Activated T-cell treated with anti-CD3 and anti-CD28 coated beads for 4 hours (primary cell): ENCODE measurements at regions not wholly inside any gene's neighbourhood (a gene's known extent, or its start where the extent isn't known, plus 50 kb on each side); places are given as distances from the start of the nearest gene placed in this dataset.
"Not testable (repeated sequence)": the region's sequence is repeated elsewhere in the genome, so short reads cannot be mapped to it uniquely, and the experiment has no call there.

Experiments
- DNase-seq: peaks from one replicate; pipeline ENCODE4 v3.0.0-alpha.2; 2020

DNA sequence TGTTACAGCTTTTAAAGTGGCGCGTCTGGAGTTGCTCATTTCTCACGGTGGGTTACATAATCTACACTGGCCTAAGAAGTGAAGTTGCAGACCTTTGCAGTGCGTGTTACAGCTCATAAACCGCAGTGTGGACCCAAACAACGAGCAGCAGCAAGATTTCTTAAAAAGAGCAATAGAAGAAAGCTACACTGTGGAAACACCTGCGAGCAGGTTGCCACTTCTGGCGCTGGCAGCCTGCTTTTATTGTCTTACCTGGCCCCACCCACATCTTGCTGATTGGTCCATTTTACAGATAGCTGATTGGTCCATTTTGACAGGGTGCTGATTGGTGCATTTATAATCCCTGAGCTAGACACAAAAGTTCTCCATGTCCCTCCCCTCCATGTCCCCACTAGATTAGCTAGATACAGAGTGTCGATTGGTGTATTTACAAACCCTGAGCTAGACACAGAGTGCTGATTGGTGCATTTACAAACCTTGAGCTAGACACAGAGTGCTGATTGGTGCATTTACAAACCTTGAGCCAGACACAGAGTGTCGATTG is 462.9 kb upstream of the JARID2 start:
- DNase-seq, result not testable (repeated sequence)

DNA sequence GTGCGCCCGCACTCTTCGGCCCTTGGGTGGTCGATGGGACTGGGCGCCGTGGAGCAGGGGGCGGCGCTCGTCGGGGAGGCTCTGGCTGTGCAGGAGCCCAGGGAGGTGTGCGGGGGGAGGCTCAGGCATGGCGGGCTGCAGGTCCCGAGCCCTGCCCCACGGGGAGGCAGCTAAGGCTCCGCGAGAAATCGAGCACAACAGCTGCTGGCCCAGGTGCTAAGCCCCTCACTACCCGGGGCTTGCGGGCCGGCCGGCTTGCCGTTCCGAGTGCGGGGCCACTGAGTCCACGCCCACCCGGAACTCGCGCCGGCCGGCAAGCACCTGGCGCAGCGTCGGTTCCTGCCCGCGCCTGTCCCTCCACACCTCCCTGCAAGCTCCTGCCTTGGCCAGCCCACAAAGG is 462.3 kb upstream of the JARID2 start:
- no peak for DNase-seq

DNA sequence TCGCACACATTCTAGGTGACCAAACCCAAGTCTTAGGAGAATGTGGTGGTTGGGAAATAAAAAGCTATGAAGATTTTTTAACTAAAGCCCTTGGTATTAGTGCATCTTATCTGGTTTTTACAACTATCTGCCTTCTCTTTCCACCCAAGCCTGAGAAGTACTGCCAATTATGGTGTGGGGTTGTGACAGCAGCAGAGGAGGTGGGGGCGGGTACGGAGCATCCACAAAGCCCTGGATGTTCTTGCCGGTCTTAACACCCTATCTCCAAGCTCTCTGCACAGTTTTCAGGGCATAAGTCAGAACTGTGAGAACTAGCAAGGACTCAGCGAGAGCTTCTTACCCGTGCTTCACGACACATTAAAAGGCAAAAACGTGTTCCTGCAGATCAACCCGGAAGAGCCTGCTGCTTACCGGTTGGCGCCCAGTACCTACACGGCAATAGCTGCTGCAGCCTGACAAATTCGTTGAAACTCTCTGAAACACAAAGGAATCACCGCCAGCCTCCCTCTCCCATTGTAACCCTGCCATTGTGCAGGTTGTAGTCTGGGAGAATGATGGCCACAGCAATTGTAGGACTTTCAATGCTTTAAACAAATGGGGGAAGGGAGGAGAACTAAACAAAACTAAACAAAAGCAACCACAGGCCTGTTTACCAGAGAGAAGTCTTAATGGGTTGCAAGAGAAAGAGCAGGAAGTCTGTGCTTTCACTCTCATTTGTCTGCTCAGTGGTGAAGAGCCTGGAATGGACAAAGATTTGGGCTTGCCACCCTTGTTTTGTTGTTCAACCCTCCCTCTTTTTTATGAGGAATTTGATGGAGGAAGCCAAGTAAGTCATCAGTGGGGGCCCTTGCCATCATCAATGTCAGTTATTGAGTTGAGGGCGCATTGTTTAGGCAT is 461.0 kb upstream of the JARID2 start:
- DNase-seq, result no peak

DNA sequence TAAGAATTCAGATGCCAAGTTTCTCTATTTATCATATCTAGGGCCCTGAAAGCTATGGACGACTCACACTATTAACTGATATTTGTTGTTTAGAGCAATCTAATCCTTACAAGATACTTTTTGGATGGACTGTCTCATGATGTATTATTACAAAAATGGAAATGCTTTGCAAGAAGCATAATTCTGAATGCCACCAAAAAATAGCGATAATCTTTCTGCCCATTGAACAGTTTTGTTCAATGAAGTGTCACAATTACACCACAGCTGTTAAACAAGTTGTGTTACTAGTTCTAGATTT is 460.4 kb upstream of the JARID2 start:
- DNase-seq, result no peak

DNA sequence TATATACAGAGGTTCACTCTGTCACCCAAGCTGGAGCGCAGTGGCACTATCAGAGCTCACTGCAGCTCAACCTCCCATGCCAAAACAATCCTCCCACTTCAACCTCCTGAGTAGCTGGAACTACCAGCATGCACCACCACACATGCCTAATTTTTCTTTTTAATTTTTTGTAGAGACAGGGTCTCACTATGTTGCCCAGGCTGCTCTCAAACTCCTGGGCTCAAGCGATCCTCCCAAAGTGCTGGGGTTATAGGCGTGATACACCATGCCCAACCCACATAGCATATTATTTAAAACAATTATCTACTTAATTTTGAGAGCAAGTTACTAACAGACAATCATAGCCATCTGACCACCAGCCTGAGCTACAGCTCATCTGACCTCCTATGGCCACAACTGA is 459.9 kb upstream of the JARID2 start:
- DNase-seq, result no peak

DNA sequence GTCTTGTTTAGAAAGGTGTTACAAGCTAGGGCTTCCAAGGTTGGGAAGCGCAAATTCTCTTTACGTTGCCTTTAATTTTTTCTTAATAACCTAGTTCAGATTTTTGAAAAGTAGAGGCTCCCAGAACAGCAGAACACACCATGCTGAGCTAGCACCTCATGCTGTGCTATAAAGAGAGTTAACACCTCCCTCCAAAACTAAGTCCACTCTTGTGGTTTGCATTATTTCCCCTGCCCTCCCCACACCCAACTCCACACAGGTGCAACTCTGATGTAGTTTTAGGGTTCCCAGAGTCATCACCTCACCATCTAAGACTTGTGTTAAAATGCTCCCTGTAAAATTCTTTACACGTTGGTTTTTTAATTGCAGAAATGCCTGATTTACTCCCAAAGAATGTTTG is 459.4 kb upstream of the JARID2 start:
- no peak for DNase-seq

DNA sequence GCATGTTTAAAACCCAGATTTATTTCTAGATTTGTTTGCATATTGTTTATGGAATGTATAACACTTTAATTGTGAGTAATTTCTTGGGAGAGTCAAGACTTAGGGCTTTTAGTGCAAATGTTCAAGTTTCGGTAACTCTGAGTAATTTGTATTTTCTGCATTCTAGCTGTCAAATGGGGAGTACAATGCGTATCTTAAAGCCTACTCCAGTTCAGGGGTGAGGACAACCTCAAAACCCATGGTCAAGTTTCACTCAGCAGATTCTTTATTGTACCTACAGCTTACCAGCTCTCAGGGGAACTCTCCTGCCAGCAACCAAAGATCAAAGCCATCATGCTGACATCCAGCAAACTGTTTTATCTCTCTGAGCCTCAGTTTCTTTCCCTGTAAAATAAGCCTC is 458.6 kb upstream of the JARID2 start:
- DNase-seq, result no peak

DNA sequence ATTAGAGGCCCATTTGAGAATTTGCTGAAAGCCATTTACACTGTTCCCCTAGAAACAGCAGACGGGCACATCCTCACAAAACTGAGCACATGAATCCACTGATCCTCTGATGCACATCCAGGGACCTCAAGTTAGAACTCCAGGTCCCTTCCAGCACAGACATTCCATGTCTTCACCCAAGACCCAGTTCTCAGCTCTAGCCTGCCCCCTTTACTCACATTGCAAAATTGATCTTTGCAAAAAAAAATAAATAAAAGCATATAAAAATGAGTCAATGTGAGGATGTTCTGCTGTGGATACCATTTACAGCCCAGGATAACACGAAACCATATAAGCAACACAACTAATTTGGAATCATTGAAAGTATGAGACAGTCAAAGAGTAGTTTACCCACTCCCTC is 458.2 kb upstream of the JARID2 start:
- no peak for DNase-seq

DNA sequence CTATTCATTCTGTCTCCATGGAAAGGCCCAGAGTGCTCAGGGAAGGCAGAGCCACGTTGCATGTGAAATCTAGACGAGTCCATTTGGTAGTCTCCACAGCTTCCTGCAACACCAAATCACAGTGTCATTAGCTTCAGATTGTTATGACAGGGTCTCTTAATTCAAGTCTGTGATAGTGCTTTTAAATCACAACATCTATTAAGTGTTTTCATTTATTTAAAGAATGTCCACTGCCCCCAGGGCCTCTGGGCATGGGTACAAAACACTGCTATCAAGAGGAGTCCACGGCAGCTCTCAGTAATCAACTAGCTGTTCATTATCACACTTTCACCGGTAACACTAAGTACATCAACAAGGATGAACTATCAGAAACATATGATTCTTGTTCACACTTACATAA is 455.9 kb upstream of the JARID2 start:
- DNase-seq, result no peak

DNA sequence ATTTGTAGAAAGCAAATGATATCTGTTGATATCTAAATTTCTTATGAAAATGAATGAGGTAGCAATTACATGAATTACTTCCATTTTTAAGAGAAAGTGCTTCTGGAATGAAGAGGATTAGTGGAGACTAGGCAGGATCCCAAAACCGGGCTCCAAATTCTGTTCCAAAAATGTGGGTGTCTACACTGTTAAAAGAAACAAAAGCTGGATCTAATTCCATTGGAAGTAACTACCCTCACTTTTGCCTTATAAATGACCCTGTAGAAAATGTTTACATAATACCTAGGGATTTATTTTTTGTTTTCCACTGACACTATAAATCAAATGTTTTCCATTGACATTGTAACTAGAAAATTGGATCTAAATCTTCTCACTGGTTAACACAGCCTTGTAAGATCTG is 454.9 kb upstream of the JARID2 start:
- no peak for DNase-seq

DNA sequence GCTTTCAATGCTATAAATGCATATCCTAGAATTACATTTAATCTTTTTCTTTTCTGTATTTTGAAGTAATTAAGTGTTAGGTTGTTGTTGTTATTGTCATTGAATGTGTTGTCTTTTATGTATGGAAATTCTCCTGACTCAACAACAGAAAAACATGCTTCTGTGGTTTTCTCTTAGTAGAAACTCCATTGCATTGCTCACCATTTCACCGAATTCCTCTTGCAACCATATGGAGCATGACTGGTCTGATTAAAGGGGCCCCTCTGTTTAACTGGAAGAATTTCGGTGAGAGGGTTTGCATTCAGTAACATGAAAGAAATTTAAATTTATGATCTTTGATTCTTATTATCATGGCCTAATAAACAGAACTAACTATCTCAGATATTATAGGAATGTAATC is 454.3 kb upstream of the JARID2 start:
- no peak for DNase-seq

DNA sequence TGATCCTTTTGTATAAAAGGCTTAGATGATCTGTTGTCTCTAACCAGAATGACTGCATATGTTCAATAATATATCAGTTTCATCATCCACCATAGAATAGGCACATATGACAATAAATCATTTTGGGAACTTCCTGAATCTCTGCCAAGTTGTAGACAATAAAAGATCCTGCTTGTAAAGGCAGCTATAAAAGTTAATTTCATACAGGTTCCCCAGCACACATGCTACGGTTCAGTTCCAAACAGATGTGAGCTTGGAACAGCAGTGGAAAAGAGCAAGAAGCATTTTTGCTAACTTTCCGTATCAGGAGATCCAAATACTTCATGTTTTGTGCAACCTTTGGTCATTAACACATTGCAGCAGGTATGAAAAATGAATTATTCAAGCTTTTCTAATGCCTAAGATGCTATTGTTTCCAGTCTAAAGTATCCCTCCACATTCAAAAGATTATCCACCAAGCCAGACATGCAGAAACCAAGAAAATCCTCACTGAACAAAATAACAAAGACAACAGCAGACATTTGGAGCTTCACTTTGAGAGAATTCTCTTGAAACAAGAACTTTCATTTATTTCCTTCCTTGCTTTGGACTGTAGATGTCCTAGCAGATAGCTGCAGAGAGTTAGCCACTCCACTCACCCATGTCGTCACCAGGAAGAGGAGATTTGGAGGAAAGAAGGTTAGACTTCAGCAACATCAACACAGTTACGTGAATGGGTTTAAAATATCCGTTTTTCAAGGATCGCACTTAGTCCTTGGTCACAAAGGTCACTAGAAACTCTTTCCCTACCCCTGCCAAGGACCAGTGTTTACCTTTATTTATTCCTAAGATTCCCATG is 453.5 kb upstream of the JARID2 start:
- DNase-seq, result no peak

DNA sequence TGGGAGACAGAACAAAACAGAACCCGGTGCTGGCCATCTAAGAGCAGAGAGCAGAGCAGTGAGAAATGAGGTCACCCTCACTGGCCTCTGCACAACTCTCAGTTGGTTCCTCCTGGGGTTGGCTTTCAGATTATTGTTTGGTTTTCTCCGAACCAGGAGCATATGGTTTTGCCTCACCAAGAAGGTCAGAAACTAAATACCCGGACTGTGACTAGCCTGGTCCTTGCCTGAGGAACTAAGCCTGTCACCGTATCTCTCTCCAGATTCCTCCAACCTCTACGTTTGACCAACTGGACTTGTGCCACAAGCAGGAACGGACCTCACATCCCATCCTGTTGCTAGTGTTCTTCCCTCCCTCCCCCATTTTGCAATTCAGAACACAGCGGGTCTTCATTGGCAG is 450.4 kb upstream of the JARID2 start:
- DNase-seq, result no peak

DNA sequence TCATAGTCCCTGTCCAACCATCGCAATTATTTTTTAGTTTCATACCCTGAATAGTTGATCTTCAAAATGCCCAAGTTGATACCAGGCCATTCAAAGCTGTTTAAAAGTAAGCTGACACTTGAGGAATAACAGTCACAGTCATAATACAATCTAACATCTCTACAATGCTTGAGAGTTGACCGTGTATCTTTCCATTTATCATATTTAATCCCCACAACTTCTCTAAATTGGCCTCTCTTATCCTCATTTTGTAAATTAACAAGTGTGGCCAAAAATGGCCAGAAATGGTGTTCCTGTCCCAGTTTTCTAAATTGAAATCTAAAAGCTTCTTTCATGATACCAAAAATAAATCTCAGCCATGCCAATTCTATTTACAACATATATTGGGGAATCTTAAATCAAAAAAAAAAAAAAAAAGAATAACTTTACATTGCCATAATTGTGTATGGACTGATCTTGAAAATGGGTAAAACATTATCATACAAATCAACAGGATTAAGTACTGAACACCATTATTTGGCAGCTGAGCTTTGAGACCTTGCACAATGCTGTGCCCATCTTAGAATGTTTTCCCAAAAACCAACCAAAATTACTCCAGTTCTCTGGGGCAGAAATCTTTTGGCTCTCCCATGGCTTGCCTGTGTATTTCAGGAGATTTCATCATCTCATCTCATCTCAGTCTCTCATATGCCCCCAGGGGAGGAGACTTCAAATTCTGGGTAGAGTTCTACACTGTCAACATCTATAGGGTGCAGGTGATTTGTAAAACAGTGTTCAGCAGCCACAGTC is 448.7 kb upstream of the JARID2 start:
- DNase-seq, result no peak

DNA sequence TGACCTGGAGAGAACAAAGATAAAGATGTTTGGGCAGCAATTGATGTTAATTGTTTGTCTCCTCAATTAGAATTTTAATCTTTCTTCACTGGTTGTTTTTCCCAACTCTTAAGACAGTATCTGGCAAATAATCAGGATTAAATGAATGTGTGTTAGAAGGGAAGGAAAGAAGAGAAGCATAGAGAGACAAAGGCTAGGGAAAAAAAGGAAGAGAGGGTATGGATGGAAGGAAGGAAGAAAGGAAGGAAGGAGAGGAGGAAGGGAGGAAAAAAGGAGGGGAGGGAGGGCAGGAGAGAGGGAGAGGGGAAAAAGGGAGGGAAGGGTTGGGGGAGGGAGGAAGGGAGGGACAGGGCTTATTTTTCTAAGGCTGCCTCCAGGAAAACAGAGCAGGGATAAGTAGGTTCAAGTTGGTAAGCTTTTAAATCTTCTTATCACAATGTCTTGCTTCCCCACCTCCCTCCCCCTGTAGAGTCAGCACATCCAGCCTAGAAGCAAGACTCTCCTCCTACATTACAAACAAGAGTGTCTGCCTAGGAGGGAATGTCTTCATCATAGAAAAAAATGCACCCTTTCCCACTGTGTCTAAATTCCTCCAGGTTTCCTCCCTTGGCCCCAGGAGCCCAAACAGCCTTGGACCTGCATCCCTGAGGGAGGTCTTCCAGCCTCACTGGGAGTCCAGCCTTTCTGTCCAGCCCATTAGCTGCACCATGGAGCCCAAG is 447.8 kb upstream of the JARID2 start:
- DNase-seq, result no peak

DNA sequence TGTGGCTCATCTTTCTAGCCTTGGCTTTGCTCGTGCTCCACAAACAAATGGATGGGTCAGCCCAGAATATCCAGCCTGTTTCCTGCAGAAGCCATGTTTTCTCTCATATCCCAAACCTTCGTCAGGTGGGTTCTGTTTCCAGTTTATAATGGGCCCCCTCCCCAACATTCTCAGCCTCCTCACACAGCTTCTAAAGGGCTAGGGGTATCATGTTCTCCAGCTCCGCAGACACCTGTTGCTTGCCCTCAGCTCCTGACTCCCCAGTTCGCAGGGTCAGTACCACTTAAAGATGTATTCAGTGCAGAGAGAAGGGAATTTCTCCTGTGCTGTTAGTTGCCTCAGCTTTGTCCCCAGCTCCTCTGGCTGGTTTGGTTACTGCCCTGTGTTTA is 447.3 kb upstream of the JARID2 start:
- DNase-seq, result no peak

DNA sequence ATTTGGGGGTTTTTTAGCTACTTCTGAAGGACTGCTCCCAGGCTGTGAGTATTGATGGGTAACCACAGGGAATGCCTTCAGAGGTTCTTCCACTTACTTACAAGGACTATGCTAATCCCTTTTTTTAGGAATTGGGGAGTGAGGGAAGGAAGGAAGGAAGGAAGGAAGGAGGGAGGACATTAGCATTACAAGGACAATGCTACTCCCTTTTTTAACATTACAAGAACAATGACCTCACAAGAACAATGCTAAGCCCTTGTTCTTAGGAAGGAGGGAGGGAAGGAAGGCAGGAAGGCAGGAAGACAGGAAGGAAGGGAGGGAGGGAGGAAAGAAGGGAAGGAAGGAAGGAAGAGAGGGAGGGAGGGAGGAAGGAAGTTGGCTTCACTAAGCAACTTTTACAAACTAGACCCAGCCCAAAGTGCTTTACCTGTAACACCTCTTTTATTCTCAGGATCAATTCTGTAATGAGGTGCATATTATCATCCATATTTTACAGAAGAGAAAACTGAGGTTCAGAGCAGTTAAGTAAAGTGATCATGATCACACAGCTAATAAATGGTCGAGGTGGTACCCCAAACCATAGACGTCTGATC is 446.8 kb upstream of the JARID2 start:
- DNase-seq, result no peak

DNA sequence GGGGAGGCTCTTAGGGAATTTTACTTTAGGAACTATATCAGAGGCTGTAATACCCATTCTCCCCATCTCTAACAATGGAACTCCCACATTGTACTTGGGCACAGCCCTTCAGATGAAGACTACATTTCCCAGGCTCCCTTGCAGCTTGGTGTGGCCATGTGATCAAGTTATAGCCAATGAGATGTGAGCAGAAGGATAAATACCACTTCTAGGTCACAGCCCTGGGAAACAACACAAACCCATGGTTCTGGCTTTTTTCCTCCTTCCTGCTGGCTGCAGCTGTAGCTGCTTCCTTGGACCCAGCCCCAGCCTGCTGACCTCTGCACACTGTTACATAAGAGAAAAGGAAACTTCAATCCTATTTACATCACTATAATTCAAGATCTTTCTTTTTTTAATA is 445.9 kb upstream of the JARID2 start:
- DNase-seq, result no peak

DNA sequence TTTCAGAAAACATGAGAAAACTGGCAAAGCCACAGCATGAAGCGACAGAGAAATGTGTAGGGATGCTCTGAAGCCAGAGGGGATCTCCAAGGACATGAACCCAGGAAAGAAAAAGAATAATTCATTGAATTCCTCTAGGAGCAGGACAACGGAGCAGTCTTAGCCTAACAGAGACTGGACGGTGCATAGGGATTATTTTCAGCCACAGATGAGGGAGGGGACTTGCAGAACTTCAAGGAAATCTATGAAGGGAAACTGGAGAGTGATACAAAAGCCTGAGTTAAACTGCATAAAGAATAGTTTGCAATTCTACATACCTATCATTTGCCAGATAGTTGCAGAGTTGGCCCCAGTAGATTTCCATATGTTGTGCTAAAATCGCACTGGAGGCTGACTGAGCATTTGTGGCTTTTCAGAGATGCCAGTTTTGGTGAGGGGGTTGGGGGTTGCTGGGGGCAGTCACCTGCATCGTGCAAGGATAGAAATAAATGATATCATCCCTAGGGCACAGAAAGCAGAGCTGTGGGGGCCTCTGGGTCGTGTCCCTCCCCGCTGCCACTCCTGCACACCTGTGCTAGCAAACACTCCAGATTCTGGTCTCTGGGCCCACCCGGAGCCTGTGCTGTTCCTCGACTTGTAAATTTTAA is 443.2 kb upstream of the JARID2 start:
- DNase-seq, result no peak

DNA sequence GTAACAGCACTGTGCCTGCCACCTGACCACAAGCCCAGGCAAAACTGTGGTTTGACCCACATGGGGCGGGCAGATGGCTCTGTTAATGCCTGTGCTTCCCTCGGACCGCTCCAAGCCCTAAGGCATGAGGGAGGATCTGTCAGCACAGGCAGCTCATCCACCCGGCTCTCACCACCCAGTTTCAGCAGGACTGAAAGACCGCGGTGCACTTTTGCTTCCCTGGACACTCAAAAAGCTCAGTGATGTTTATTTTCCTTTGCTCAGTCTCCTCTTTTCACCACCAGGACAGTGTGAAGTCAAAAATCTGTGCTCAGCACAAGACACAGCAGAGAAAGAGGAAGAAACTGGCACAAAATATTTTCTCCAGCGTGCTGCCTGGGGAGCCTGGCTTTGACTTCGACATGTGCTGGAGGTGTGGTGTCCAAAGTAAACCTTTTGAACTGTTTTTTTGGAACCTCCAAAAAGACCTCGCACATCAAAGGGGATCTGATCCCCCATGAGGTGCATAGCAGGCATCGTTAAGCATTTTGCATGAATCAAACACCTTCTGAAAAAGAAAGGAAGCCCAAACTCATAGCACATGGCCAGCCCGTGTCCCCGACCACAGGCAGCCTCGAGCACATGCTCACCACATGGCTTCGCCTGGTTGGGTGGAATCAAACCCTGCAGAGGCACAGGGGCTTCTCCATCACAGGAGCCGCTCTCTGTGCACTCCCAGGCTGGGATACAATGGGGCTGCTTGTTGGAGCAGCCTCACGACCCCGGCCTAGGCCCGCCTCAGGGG is 441.7 kb upstream of the JARID2 start:
- no peak for DNase-seq

DNA sequence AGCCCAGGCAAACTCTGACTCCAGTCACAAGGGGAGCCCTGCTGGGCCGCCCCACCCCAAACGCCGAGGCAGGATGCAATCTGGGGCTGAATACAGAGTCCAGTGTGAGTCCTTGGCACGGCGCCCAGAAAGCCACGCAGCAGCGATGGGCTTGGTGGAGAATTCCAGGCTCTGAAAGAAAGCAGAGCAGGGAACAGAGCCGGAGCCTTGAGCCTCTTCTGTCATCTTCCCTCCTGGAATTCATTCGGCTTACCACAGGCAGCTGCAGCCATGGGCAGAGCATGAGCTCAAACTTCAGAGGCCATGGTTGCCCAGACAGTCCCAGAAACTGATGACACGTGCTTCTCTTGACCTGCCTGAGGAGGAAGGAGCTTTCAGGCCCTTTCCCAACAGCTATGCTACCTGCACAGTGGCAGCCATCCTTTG is 441.1 kb upstream of the JARID2 start:
- no peak for DNase-seq
